GM18858 (cell line): ENCODE measurements at regions not wholly inside any gene's neighbourhood (a gene's known extent, or its start where the extent isn't known, plus 50 kb on each side); places are given as distances from the start of the nearest gene placed in this dataset.

Experiments used
- ATAC-seq: cut with Tn5 transposase; IDR thresholded peaks from one replicate; pipeline ENCODE4 v1.9.1; 2021; ENCODE audit not compliant: unreplicated experiment

GRCh38 chr11:97356144-97356543, 966.3 kb downstream of the JRKL start:
- ATAC-seq = no peak

- no peak for ATAC-seq
Observed at GRCh38 chr11:97359016-97359415, 969.2 kb downstream of the JRKL start.

GRCh38 chr11:97361812-97362378, 972.1 kb downstream of the JRKL start:
- no peak for ATAC-seq

- no peak for ATAC-seq
Observed at GRCh38 chr11:97363331-97363730, 973.5 kb downstream of the JRKL start.

- ATAC-seq = no peak
Observed at GRCh38 chr11:97364047-97364446, 974.2 kb downstream of the JRKL start.

- ATAC-seq = no peak
Observed at GRCh38 chr11:97367406-97368083, 977.7 kb downstream of the JRKL start.

GRCh38 chr11:97389270-97389669, 999.5 kb downstream of the JRKL start:
- ATAC-seq = no peak

- no peak for ATAC-seq
Observed at GRCh38 chr11:97398246-97398645, 1008.4 kb downstream of the JRKL start.

GRCh38 chr11:97409141-97409540, 1019.3 kb downstream of the JRKL start:
- no peak for ATAC-seq

- ATAC-seq = no peak
Observed at GRCh38 chr11:97414801-97415200, 1025.0 kb downstream of the JRKL start.

- ATAC-seq = no peak
Observed at GRCh38 chr11:97419729-97420128, 1029.9 kb downstream of the JRKL start.

- no peak for ATAC-seq
Observed at GRCh38 chr11:97428247-97428790, 1038.5 kb downstream of the JRKL start.

GRCh38 chr11:97430877-97431276, 1041.1 kb downstream of the JRKL start:
- no peak for ATAC-seq

GRCh38 chr11:97432926-97433325, 1043.1 kb downstream of the JRKL start:
- ATAC-seq = no peak

GRCh38 chr11:97445561-97445960, 1055.7 kb downstream of the JRKL start:
- ATAC-seq = no peak

GRCh38 chr11:97451441-97451840, 1061.6 kb downstream of the JRKL start:
- ATAC-seq = no peak

- no peak for ATAC-seq
Observed at GRCh38 chr11:97454988-97455387, 1065.2 kb downstream of the JRKL start.

GRCh38 chr11:97460091-97460490, 1070.3 kb downstream of the JRKL start:
- no peak for ATAC-seq

- no peak for ATAC-seq
Observed at GRCh38 chr11:97461044-97461880, 1071.4 kb downstream of the JRKL start.

- ATAC-seq = no peak
Observed at GRCh38 chr11:97461934-97462333, 1072.1 kb downstream of the JRKL start.

GRCh38 chr11:97463891-97464290, 1074.1 kb downstream of the JRKL start:
- no peak for ATAC-seq

- no peak for ATAC-seq
Observed at GRCh38 chr11:97471480-97471879, 1081.7 kb downstream of the JRKL start.
